ENCODE measurements at regions not wholly inside any gene's neighbourhood (a gene's known extent, or its start where the extent isn't known, plus 50 kb on each side); places are given as distances from the start of the nearest gene placed in this dataset.
"Not testable (repeated sequence)": the region's sequence is repeated elsewhere in the genome, so short reads cannot be mapped to it uniquely, and the experiment has no call there.

- not testable (repeated sequence) for TF ChIP-seq CTCF, POLR2A (IDR thresholded peaks at IDR 0.05)
These were observed 49.6 kb upstream of the ZNF469 start for GRCh38 chr16:88332921-88333825.
